ENCODE measurements at regions not wholly inside any gene's neighbourhood (a gene's known extent, or its start where the extent isn't known, plus 50 kb on each side); places are given as distances from the start of the nearest gene placed in this dataset.

GRCh38 chr15:87287156-87287555 is 969.4 kb downstream of the NTRK3 start:
- H3K27me3 Mint-ChIP-seq (ENCODE audit: low read depth, poor library complexity) = peaks cover 3% of the 10 kb centered on the region
- no peak for TF ChIP-seq CTCF (IDR thresholded peaks at IDR 0.05)
- no peak overlapping the region for H3K27ac Mint-ChIP-seq
- no peak for DNase-seq
- no peaks in the 10 kb centered on the region for H3K4me1 Mint-ChIP-seq
- H3K9me3 Mint-ChIP-seq = peaks cover 9% of the 10 kb centered on the region
- no peaks in the 10 kb centered on the region for H3K36me3 Mint-ChIP-seq (ENCODE audit: low read depth)
- no peak overlapping the region for H3K4me3 Mint-ChIP-seq

- H3K36me3 Mint-ChIP-seq (ENCODE audit: low read depth) = peaks cover 9% of the 10 kb centered on the region
- no peaks in the 10 kb centered on the region for H3K27me3 Mint-ChIP-seq (ENCODE audit: low read depth, poor library complexity)
- TF ChIP-seq CTCF (IDR thresholded peaks at IDR 0.05) = no peak
- H3K9me3 Mint-ChIP-seq = peaks cover 35% of the 10 kb centered on the region
- H3K4me3 Mint-ChIP-seq = no peak overlapping the region
- no peaks in the 10 kb centered on the region for H3K4me1 Mint-ChIP-seq
- no peak for DNase-seq
- H3K27ac Mint-ChIP-seq = no peak overlapping the region
These were observed 987.0 kb downstream of the NTRK3 start for GRCh38 chr15:87269566-87269965.

GRCh38 chr15:87268675-87269074 is 987.9 kb downstream of the NTRK3 start:
- TF ChIP-seq CTCF (IDR thresholded peaks at IDR 0.05) = no peak
- Mint-ChIP-seq H3K27me3 (ENCODE audit: low read depth, poor library complexity) (no peaks in the 10 kb centered on the region), H3K9me3 (peaks cover 29% of the 10 kb centered on the region), H3K4me3 (no peak overlapping the region), H3K27ac (no peak overlapping the region), H3K4me1 (no peaks in the 10 kb centered on the region), H3K36me3 (ENCODE audit: low read depth) (peaks cover 9% of the 10 kb centered on the region)
- no peak for DNase-seq

- Mint-ChIP-seq H3K4me3 (no peak overlapping the region), H3K27me3 (ENCODE audit: low read depth, poor library complexity) (no peaks in the 10 kb centered on the region), H3K27ac (no peak overlapping the region), H3K36me3 (ENCODE audit: low read depth) (peaks cover 3% of the 10 kb centered on the region), H3K4me1 (no peaks in the 10 kb centered on the region), H3K9me3 (peaks cover 24% of the 10 kb centered on the region)
- TF ChIP-seq CTCF (IDR thresholded peaks at IDR 0.05) = no peak
- DNase-seq = no peak
These were observed 988.7 kb downstream of the NTRK3 start for GRCh38 chr15:87267798-87268197.

- no peak overlapping the region for H3K4me3 Mint-ChIP-seq
- no peak overlapping the region for H3K27ac Mint-ChIP-seq
- no peak for TF ChIP-seq CTCF (IDR thresholded peaks at IDR 0.05)
- no peaks in the 10 kb centered on the region for H3K36me3 Mint-ChIP-seq (ENCODE audit: low read depth)
- no peaks in the 10 kb centered on the region for H3K4me1 Mint-ChIP-seq
- no peak for DNase-seq
- no peaks in the 10 kb centered on the region for H3K27me3 Mint-ChIP-seq (ENCODE audit: low read depth, poor library complexity)
- H3K9me3 Mint-ChIP-seq = peaks cover 30% of the 10 kb centered on the region
These were observed 992.7 kb downstream of the NTRK3 start for GRCh38 chr15:87263871-87264270.

- Mint-ChIP-seq H3K36me3 (ENCODE audit: low read depth) (peaks cover 3% of the 10 kb centered on the region), H3K27me3 (ENCODE audit: low read depth, poor library complexity) (no peaks in the 10 kb centered on the region), H3K4me1 (no peaks in the 10 kb centered on the region), H3K9me3 (peaks cover 36% of the 10 kb centered on the region), H3K27ac (no peak overlapping the region), H3K4me3 (no peak overlapping the region)
- TF ChIP-seq CTCF (IDR thresholded peaks at IDR 0.05) = no peak
- DNase-seq = no peak
These were observed 993.2 kb downstream of the NTRK3 start for GRCh38 chr15:87263296-87263695.

Data from nephron progenitor cell (in vitro differentiated cells).